Mesothelial cell of epicardium (in vitro differentiated cells): ENCODE measurements at regions not wholly inside any gene's neighbourhood (a gene's known extent, or its start where the extent isn't known, plus 50 kb on each side); places are given as distances from the start of the nearest gene placed in this dataset.

Experiments
- DNase-seq, 2 experiments: peaks; one replicate each; pipeline ENCODE4 v3.0.0; 2021; ENCODE audit warnings: low spot score in 2 of 2; ENCODE audit not compliant: unreplicated experiment in 2 of 2
- H3K27ac Mint-ChIP-seq: 2 replicates; pipeline ENCODE4 v1.8.0; 2021; ENCODE audit warnings: mixed read lengths
- H3K27me3 Mint-ChIP-seq: 2 replicates; pipeline ENCODE4 v1.8.0; 2021; ENCODE audit warnings: low read depth, mixed read lengths
- H3K36me3 Mint-ChIP-seq: 2 replicates; pipeline ENCODE4 v1.8.0; 2021; ENCODE audit warnings: mixed read lengths
- H3K4me1 Mint-ChIP-seq: 2 replicates; pipeline ENCODE4 v1.8.0; 2021; ENCODE audit warnings: mixed read lengths
- H3K4me3 Mint-ChIP-seq: 2 replicates; pipeline ENCODE4 v1.8.0; 2021; ENCODE audit warnings: mild to moderate bottlenecking, moderate library complexity, mixed read lengths
- H3K9me3 Mint-ChIP-seq: 2 replicates; pipeline ENCODE4 v1.8.0; 2021; ENCODE audit warnings: mixed read lengths
- CTCF ChIP-seq: fragments of 200-600 bp; sonication (generic); IDR thresholded peaks from one replicate; pipeline ENCODE4 v1.5.0; 2021; ENCODE audit warnings: antibody characterized with exemption; ENCODE audit not compliant: unreplicated experiment

DNA sequence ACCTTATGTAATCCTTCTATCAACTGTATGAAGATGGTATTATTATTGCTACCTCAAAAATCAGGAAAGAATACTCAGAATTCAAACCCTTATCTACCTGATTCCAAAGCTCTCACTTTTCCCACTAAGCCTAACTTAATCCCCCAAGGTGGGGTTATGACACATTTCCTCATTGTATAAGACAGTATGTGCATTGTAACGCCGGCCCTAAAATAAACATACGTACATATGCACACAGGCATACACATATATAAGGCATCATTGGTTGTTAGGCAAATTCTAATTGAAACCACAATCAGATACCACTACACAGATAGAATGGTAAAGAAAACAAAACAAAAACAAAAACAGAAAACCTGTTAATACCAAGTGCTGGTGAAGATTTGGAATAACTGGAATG lies 556.5 kb downstream of the INHBA start:
- Mint-ChIP-seq H3K27ac (no peak overlapping the region), H3K4me1 (peaks cover 16% of the 10 kb centered on the region), H3K36me3 (no peaks in the 10 kb centered on the region), H3K4me3 (no peak overlapping the region), H3K9me3 (no peaks in the 10 kb centered on the region), H3K27me3 (no peaks in the 10 kb centered on the region)
- no peak for DNase-seq
- TF ChIP-seq CTCF = no peak

DNA sequence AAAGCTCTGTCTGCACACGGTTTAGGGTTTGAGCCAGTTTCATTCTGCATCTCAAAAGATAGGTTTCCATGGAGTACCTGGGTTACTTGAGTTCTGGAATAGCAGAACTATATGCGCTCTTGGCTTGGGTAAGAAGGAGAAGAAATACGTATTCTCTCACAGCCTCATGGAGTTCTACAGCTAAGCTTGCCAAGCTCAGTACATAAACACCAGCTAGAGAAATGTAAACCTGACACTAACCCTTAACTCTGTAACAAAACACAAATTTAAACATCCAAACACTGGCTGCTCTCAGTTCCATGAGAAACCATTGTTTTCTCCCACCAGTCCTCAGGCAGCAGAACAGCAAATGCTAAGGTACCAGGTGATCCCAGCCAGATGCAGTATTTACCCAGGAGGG lies 557.2 kb downstream of the INHBA start:
- no peak for TF ChIP-seq CTCF
- H3K36me3 Mint-ChIP-seq = no peaks in the 10 kb centered on the region
- H3K4me1 Mint-ChIP-seq = peaks cover 16% of the 10 kb centered on the region
- no peak for DNase-seq
- no peak overlapping the region for H3K4me3 Mint-ChIP-seq
- H3K9me3 Mint-ChIP-seq = no peaks in the 10 kb centered on the region
- H3K27ac Mint-ChIP-seq = no peak overlapping the region
- H3K27me3 Mint-ChIP-seq = no peaks in the 10 kb centered on the region

DNA sequence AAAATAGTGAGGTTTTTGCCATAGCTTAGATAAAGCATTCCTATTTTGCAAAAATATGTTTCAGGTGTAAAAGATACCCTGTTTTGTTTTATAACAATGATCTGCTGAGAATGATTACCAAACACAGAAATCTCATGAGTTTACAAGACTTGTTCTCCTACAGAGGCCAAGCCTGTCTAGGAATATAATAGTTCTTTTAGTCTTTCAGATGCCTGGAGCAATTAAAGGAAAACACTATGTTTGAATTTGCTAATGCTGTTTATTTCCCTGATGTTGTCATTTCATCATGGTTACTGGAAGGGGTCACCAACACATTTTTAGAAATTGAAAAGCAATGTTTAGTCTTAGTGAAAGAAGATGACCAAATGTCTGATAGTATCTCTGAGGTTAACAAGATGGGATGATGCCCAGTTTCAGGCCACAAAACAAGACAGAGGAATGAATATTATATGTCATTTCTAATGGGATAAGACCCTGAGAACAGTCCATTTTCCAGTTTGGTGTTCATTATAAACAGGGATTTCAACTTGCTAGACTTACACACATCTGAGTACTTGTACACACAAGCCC lies 559.9 kb downstream of the INHBA start:
- Mint-ChIP-seq H3K9me3 (no peaks in the 10 kb centered on the region), H3K4me1 (peaks cover 10% of the 10 kb centered on the region), H3K27me3 (no peaks in the 10 kb centered on the region), H3K36me3 (no peaks in the 10 kb centered on the region), H3K4me3 (no peak overlapping the region), H3K27ac (no peak overlapping the region)
- TF ChIP-seq CTCF = no peak
- no peak for DNase-seq

- H3K4me3 Mint-ChIP-seq = no peak overlapping the region
These were observed 563.1 kb downstream of the INHBA start for GRCh38 chr7:41139789-41140188.

GRCh38 chr7:41136551-41136950 lies 566.3 kb downstream of the INHBA start:
- no peaks in the 10 kb centered on the region for H3K9me3 Mint-ChIP-seq
- no peak for TF ChIP-seq CTCF

More at GRCh38 chr7:41139789-41140188, 563.1 kb downstream of the INHBA start:
- no peak overlapping the region for H3K27ac Mint-ChIP-seq
- TF ChIP-seq CTCF = no peak
- no peaks in the 10 kb centered on the region for H3K36me3 Mint-ChIP-seq
- H3K27me3 Mint-ChIP-seq = no peaks in the 10 kb centered on the region
- no peak for DNase-seq
- no peaks in the 10 kb centered on the region for H3K9me3 Mint-ChIP-seq
- H3K4me1 Mint-ChIP-seq = peaks cover 8% of the 10 kb centered on the region

DNA sequence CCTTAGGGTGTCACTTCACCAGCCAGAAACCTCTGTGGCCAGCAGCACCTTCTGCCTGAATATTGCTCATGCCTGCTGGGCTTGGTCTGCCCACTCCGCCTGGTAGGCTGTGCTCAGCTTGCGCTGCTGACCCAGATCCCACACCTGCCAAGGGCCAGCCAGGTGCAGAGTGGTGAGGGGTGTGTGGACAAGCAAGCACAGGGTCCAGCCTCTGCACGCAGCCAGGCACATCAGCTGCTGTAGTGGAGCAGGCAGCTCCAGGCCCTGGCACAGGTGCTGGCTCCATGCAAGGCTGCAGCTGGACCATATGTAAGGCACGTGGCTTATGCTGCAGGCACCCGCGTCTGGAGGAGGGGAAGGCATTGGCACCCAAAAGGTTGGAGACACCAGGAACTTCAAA lies 567.4 kb downstream of the INHBA start:
- H3K9me3 Mint-ChIP-seq = no peaks in the 10 kb centered on the region
- peaks cover 42% of the 10 kb centered on the region for H3K4me1 Mint-ChIP-seq
- TF ChIP-seq CTCF = no peak
- no peak overlapping the region for H3K4me3 Mint-ChIP-seq
- H3K36me3 Mint-ChIP-seq = no peaks in the 10 kb centered on the region
- H3K27ac Mint-ChIP-seq = no peak overlapping the region
- no peaks in the 10 kb centered on the region for H3K27me3 Mint-ChIP-seq
- no peak for DNase-seq

More at GRCh38 chr7:41136551-41136950, 566.3 kb downstream of the INHBA start:
- no peaks in the 10 kb centered on the region for H3K36me3 Mint-ChIP-seq
- DNase-seq = no peak
- H3K4me1 Mint-ChIP-seq = peaks cover 37% of the 10 kb centered on the region
- no peak overlapping the region for H3K4me3 Mint-ChIP-seq
- H3K27me3 Mint-ChIP-seq = no peaks in the 10 kb centered on the region
- H3K27ac Mint-ChIP-seq = no peak overlapping the region
